G401 (cell line): ENCODE measurements at regions not wholly inside any gene's neighbourhood (a gene's known extent, or its start where the extent isn't known, plus 50 kb on each side); places are given as distances from the start of the nearest gene placed in this dataset.

Experiments
- DNase-seq: peaks from one replicate; pipeline ENCODE4 v3.0.0-alpha.2; 2015; ENCODE audit warnings: low spot score
- in situ Hi-C: cut with HindIII; loops from 2 replicates; pipeline ENCODE4 v1.10.0; 2016; ENCODE audit warnings: low sequenced_read_pairs, mixed read lengths

GRCh38 chr10:29112827-29113615, 175.8 kb upstream of the LYZL1 start:
- DNase-seq, result no peak
- in situ Hi-C loops, result no loop called here

GRCh38 chr10:29113616-29113945, 175.3 kb upstream of the LYZL1 start:
- in situ Hi-C loops, result no loop called here

DNA sequence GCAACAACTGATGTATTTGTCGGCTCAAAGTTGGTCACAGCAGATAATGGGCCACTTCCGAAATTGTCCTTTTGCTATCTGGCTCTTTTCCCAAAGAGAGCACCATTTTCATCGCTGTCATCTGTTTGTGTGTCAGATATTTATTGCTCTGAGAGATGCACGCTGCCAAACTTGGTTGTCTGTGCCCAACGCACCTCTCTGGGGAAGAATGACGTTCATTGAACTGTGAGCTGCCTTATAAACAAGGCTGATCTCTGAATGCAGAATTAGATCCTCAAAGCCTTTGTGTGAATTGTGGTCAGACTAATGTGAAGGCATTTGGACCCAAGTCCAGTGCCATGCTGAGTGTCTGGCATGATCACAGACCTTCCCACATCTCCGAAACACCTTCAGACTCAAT, 174.7 kb upstream of the LYZL1 start:
- DNase-seq, result no peak
- in situ Hi-C loops, result no loop called here

More at GRCh38 chr10:29113616-29113945, 175.3 kb upstream of the LYZL1 start:
- DNase-seq, result no peak

DNA sequence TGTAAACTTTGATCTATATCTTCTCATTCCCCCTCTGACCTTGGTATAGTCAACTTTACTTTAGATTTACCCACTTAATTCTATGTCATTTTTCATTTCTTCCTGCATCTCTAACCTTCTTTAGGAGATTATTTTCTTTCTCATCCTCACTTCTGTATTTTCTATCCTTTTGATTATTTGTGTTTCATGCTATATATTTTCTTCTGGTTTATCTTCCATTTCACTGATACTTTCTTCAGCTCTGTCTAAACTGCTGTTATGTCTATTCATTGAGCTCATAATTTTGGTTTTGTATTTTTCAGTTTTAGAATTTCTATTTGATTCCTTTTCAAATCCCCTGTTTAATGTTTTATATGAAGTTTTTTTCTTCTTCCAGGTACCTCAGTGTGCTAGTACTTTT, 171.1 kb upstream of the LYZL1 start:
- in situ Hi-C loops, result no loop called here
- no peak for DNase-seq

DNA sequence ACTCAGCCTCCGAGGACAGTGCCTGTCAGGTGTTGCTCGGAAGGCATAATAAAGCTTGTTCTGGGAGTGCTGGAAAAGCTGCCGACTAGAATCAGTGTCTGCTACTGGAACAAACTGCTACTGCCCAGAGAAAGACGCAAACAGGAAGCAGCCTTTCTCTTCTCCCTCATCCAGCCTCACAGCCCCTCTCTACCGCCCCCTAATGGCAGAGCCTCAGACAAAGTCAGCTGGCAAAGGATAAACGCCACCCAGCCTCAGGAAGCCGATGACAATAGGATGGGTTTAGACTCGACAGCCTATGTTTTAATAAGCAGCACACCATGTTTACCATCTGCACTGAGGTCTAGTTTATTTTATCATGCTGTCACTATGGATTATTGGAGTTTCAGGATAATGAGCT, 169.5 kb upstream of the LYZL1 start:
- in situ Hi-C loops, result no loop called here
- no peak for DNase-seq

DNA sequence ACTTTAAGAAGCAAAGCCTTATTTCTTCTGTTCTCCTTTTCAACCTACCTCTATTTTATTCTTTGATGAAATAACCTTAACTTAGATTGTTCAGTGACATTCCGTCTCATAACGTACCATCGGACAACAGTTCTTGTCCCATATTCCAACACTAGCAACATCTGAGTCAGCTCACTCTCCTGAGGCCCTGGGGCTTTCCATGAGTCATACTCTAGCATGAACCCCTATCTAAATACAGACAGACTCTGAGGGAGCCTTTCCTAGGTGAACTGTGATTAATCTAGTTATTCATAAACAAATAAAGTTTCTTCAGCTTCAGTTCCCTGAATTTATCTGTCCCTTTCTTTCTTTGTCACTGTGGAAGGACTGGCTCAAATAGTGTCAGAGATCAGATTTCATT, 168.7 kb upstream of the LYZL1 start:
- in situ Hi-C loops, result no loop called here
- no peak for DNase-seq

GRCh38 chr10:29124864-29125263, 164.0 kb upstream of the LYZL1 start:
- in situ Hi-C loops, result loop anchor here (25.0 kb wide), 1 partner anchor 438 kb away; the partner anchor contains the start of gene BAMBI

GRCh38 chr10:29127037-29127700, 161.7 kb upstream of the LYZL1 start:
- in situ Hi-C loops, result loop anchor here (25.0 kb wide), 1 partner anchor 440 kb away; the partner anchor contains the start of gene BAMBI

More at GRCh38 chr10:29124864-29125263, 164.0 kb upstream of the LYZL1 start:
- no peak for DNase-seq

GRCh38 chr10:29127731-29128130, 161.1 kb upstream of the LYZL1 start:
- in situ Hi-C loops, result loop anchor here (25.0 kb wide), 1 partner anchor 440 kb away; the partner anchor contains the start of gene BAMBI
- DNase-seq, result no peak

More at GRCh38 chr10:29127037-29127700, 161.7 kb upstream of the LYZL1 start:
- no peak for DNase-seq

DNA sequence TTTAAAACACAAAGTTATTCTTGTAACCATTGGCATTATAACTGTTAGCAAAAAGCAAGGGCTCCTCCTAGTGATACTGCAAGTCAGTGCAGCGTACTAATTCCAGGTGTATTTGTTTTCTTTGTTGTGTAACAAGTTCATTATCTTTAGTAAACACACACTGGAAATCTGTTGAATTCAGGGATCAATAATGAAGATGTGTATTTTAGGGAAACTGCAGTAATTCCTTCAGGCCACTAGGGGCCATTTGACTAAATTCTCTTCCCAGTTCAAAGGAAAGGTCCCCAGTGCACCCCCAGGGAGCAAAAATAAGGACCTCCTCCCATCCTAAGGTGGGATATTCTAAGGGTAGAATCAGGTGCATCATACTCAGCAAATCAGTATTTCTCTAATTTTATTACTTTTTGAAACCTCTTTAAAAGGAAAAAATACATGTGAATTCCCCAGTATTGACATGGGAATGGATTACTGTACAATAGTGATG, 158.6 kb upstream of the LYZL1 start:
- peak; percentile 8 for DNase-seq
- in situ Hi-C loops, result loop anchor here (25.0 kb wide), 1 partner anchor 443 kb away; the partner anchor contains the start of gene BAMBI

GRCh38 chr10:29131952-29132547, 156.8 kb upstream of the LYZL1 start:
- in situ Hi-C loops, result loop anchor here (25.0 kb wide), 1 partner anchor 445 kb away; the partner anchor contains the start of gene BAMBI
- DNase-seq, result peak; percentile 8

DNA sequence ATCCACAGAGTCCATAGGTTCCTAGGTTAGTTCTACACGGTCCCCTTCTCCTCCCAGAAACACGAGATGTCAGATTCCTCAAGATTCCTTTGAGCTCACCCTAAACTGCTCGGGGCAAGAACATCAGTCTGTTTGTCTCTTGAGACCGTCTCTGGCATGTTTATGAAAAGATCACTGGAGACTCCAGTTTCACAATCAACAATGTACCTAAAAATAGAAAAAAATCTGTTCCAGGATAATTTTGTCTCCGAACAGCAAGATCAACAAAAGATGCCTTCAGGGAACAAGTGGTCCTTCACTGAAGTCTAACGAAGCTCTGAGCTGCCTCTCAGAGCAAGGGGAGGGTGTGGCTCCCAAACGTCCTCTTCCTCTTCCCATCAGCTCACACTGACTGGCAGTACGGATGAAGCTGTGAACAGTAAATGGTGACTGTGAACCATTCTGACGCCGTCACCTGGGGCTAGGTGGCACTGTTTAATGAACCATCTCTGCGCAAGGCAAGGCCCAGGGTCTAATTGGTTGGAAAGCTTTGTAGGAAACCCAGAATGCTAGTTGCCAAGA, 156.2 kb upstream of the LYZL1 start:
- peak; percentile 36 for DNase-seq
- in situ Hi-C loops, result loop anchor here (25.0 kb wide), 1 partner anchor 445 kb away; the partner anchor contains the start of gene BAMBI

GRCh38 chr10:29135337-29135736, 153.5 kb upstream of the LYZL1 start:
- in situ Hi-C loops, result loop anchor here (25.0 kb wide), 1 partner anchor 448 kb away; the partner anchor contains the start of gene BAMBI
- DNase-seq, result no peak

DNA sequence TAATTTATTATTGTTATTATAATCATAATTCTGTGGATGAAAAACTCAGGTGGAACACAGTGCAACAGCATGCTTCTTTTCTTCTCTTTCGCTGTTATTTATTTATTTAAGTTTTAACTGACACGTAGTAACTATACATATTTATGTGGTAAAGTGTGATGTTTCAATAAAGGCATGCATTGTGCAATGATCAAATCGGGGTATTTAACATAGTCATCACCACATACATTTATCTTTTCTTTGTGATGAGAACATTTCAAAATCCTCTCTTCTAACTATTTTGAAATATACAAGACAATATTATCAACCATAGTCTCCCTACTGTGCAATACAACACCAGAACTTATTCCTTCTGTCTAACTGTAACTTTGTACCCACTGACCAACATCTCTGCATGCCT, 152.5 kb upstream of the LYZL1 start:
- DNase-seq, result no peak
- in situ Hi-C loops, result loop anchor here (25.0 kb wide), 1 partner anchor 449 kb away; the partner anchor contains the start of gene BAMBI

- in situ Hi-C loops, result loop anchor here (25.0 kb wide), 1 partner anchor 453 kb away; the partner anchor contains the start of gene BAMBI
These were observed 148.7 kb upstream of the LYZL1 start for GRCh38 chr10:29140151-29140550.

DNA sequence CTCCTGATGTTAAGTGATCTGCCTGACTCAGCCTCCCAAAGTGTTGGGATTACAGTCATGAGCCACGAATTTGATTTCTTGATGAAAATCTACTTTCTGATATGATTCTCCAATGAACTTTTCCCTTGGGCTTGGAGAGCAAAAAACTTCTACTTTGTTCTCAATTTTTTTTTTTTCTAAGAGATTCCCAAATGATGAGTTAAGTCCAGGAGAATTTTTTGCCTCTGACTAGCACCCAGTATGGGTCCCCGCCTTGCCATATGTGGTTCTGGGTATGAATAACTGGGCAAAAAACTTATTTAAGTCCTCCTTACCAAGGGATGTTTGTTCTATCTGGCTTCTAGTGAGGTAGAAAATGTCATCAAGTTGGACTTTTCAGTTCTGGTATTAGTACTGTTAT, 147.9 kb upstream of the LYZL1 start:
- DNase-seq, result no peak
- in situ Hi-C loops, result loop anchor here (25.0 kb wide), 1 partner anchor 454 kb away; the partner anchor contains the start of gene BAMBI

More at GRCh38 chr10:29140151-29140550, 148.7 kb upstream of the LYZL1 start:
- DNase-seq, result no peak

DNA sequence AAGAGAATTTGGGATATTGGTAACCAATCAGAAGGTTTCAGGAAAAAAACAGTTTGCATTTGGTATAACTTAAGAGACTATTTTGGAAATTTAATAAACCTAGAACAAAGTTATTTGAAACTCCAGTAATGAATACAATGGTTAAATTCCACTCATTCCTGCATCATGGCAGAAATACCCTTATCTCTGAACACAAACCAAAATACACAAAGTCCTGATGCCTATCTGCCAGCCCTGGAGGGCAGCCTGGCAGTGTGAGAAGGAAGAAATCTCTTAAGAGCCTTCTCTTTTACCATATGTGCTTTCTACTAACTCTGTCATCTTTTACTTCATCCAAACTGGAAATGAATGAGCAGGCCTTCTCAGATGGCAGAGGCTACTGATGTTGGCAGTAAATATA, 147.1 kb upstream of the LYZL1 start:
- no peak for DNase-seq
- in situ Hi-C loops, result loop anchor here (25.0 kb wide), 1 partner anchor 454 kb away; the partner anchor contains the start of gene BAMBI

DNA sequence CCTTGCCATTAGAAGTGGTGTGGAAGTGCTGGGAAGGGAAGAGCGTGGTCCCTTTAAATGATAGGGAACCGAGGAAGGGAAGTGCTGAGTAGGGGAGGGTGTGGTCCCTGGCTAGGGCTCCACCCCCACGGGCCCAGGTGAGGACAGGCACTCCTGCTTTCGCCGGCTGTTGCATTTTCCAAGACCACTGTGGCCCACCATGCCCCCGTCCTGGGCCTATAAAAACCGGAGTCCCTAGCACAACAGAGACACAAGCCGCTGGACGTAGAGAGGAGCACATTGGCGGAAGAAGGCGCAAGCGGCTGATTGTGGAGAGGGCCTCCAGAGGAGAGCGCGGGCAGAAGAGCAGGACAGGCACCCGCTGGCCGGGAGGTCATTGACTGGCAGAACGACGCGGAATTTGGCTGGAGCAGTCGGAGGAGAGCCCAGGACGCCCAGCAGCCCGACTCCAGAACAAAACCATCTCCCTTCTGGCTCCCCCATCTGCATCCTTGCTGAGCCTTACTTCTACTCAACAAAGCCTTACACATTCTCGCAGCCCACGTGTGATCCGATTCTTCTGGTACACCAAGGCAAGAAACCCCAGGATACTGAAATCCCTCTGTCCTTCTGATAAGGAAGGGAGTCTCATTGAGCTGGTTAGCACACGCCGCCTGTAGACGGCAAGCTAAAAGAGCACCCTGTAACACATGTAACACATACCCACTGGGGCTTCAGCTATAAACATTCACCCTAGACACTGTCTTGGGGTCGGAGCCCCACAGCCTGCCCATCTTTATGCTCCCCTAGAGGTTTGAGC, 146.2 kb upstream of the LYZL1 start:
- in situ Hi-C loops, result loop anchor here (25.0 kb wide), 1 partner anchor 455 kb away; the partner anchor contains the start of gene BAMBI
- DNase-seq, result no peak
